Lung microvascular endothelial cell (primary cell): ENCODE measurements at regions not wholly inside any gene's neighbourhood (a gene's known extent, or its start where the extent isn't known, plus 50 kb on each side); places are given as distances from the start of the nearest gene placed in this dataset.

Experiments
- DNase-seq, 2 donors: peaks; one replicate each; pipeline versions ENCODE4 v3.0.0 to v3.0.0-alpha.2; 2010; ENCODE audit warnings: low read depth in 2 of 2

DNA sequence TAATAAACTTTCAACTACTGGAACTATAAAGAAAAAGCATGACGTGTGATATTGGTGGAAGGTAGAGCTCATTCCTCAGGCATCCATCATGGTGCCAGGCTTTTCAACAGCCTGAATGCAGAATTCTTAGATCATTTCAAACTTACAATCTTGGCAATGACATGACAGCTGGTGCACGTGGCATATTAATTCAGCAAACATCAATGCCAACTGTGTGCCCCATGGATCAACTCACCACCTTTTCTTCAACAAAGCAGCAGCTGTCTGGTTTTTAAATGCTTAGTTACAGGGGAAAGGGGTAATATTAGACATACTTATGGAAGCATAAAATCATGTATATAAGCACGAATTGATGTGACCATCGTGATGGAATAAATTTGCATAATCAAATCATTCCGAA lies 56.0 kb upstream of the OR13F1 start:
- no peak for DNase-seq
